Superior temporal gyrus (tissue), 1 donor: ENCODE measurements at regions not wholly inside any gene's neighbourhood (a gene's known extent, or its start where the extent isn't known, plus 50 kb on each side); places are given as distances from the start of the nearest gene placed in this dataset.
"Not testable (repeated sequence)": the region's sequence is repeated elsewhere in the genome, so short reads cannot be mapped to it uniquely, and the experiment has no call there.

ENCODE experiments used
- DNase-seq: peaks from one replicate; pipeline ENCODE4 v3.0.0-alpha.2; 2016; ENCODE audit errors: extremely low spot score

DNA sequence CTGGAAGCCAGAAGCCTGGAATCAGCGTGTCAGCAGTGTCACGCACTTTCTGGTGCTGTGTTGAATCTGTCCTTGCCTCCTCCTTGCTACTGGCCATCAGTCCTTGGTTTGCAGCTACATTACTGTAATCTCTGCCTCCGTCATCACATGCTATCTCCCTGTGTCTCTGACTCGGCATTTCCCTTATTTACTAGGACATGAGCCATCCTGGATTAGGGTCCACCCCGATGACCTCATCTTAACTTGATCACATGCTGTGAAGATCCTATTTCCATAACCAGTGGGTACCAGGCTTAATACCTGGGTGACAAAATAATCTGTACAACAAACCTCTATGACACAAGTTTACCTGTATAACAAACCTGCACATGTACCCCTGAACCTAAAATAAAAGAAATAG is 518.0 kb upstream of the KLF6 start:
- no peak for DNase-seq

DNA sequence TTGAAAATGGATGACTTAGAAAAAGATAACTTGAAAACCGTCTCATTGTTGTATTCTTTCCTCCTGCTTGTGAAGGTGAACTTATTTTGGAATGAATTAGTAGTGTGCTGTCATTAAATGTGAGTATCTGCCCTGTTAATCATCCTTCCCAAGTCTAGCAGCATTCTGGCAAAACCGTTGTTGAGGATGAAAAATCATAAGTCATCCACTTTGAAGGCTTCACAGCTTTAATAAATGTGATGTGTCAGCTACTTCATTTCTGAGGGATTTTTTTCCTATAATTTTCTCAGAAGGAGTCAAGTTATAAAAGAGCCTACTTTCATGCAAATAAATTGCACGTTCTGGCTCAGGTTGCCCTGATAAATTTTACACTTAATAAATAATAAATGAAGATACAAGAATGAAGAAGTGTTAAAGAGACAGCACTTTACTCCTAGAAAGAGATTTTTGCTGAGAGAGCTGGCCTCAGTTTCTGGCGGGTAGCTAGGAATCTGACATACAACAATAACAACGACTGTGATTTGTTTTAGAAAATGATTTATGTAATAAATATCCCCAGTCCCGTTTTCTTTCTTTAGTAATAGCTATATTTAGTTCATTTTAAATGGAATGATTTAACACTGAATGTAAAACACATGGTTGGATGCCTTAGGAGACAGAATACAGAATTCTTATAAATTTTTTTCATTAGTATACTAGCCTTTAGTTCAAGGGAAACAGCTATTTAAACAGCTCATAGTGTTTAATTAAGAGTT is 516.5 kb upstream of the KLF6 start:
- DNase-seq = no peak

DNA sequence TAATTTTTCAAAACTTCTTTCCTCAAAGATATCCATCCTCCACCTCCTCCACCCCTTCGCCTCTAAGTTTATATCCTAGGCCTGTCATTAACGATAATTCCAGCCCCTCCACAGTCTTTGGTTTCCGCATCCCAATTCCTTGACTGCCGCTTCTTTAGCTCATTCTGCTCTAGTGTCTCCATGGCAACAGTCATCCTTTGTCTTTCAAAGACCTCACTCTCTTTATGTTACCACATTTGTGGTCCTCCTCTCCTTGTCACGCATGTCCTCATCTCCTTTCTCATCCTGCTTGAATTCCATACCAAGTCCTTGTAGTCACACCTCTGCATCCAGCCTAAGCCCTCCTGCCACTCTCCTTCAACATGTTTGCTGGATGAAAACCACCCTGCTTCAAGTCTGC is 511.2 kb upstream of the KLF6 start:
- no peak for DNase-seq

DNA sequence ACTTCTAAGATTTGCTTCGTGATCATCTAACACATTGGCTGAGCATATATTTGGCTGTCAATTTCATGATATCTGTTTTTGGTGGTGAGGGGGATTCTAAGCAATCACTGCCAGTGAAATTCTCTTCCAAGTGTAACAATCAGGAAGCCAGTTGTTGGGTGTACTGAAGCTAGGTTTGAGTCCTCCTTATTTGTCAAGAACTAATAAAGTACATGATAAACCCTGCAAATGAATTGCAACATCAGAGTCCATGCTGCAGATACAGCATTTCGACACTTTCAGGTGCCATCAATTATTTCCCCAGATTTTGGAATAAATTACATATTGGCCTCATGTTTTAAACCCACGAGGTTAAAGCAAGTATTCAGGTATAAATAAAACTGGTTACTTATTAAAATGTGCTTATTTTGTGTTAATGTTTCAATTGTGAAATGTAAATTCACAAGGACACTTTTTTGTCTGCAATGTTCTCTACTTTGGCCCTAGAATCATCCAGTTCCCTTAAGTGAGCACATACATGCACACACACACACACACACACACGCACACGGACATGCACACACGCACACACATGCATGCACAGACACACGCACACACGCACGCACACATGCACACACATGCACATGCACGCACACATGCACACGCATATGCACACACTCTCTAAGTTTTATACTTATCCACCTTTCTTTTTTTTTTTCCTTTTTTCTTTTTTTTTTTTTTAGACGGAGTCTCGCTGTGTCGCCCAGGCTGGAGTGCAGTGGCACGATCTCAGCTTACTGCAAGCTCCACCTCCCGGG is 510.2 kb upstream of the KLF6 start:
- no peak for DNase-seq

DNA sequence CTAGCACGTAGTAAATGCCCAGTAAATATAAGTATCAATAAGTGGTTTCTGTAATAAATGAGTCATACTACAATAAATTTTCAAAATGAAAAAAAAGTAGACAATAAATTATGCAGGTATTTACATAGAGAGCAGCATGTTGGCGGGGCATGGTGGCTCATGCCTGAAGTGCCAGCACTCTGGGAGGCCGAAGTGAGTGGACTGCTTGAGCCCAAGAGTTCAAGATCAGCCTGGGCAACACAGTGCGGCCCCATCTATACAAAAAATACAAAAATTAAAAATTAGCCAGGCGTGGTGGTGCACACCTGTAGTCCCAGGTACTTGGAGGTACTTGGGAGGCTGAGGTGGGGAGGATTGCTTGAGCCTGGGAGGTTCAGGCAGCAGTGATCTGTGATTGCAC is 509.3 kb upstream of the KLF6 start:
- no peak for DNase-seq

DNA sequence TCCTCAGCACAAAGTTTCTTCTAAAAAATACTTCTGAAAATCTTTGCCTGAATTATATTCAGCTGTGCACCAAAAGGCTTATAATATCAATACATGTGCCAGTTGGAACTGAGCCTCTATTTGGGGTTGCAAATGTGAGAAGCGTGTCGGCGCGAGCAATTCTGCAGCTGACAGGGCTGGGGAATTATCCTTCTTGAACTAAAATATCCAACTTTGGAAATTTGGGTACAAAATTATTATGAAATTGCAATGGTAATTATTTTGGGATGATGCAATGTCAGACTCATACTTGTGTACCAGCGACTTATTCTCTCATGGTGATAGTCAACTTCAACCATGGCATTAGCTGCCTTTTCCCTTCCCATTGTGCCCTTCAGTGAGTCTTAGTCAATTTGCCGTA is 507.0 kb upstream of the KLF6 start:
- DNase-seq = no peak

DNA sequence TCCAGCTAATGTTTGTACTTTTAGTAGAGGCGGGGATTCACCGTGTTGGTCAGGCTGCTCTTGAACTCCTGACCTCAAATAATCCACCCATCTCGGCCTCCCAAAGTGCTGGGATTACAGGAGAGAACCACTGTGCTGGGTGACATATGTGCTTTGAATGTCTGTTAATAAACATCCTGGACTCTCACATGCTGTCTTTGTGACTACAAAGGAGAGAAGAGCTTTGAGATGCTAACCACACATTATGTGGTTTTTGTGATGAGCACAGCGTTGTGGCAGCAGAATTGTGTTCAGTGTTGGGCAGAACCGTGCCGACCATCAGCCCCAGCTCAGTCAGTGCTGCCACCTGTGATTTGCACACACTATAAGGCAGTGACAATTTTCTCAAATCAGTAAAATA is 500.1 kb upstream of the KLF6 start:
- no peak for DNase-seq

DNA sequence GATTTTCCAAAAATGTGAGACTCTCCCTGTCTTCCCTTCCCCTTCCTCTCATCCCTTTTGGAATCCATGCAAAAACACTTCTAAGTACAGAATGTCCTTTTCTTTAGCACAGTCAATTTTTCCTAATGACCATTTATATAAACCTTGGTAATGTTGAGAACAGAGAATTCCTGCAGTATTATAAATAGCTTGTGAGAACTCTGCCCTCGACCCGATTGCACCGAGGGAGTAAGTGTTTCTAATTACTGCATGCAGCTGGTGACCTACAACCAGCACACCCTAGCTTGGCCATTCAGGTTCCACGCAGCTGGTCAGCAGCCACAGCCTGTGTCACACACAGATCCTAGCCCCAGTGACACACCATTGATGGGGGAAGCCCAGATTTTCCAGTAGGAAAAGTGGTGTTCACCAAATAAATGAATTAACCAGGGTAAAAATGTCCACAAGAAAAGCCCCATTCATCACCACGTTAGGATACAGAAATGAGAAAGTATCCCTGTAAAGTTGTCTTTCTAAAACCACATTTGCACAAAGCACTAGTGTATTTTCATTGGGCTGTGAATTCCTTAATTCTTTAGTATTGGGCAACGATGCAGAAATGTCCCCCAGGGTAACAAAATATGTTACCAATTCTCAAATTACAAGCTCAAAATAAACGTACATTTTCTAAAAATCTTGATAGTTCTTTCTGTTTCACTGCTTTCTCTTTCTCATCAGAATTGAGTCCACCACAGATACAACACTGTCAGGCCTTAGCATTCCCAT is 499.0 kb upstream of the KLF6 start:
- DNase-seq = no peak

DNA sequence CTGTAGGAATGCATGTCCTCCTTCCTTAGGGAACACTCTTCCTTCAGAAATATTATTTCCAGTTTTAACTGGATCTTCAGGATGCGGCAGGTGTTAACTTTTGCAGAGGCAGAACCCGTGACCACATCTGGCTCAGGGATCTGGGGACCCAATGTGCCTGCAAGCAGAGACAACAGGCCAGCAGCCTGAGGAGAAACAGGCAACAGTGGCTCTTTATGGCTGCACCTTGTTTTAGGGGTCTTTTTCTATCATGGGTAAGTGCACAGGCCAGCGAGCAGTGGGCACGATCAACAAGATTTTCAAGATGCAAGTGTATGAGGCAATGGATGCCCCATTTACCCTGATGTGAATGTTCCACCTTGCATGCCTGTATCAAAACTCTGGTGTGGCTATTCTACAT is 497.5 kb upstream of the KLF6 start:
- DNase-seq = no peak

DNA sequence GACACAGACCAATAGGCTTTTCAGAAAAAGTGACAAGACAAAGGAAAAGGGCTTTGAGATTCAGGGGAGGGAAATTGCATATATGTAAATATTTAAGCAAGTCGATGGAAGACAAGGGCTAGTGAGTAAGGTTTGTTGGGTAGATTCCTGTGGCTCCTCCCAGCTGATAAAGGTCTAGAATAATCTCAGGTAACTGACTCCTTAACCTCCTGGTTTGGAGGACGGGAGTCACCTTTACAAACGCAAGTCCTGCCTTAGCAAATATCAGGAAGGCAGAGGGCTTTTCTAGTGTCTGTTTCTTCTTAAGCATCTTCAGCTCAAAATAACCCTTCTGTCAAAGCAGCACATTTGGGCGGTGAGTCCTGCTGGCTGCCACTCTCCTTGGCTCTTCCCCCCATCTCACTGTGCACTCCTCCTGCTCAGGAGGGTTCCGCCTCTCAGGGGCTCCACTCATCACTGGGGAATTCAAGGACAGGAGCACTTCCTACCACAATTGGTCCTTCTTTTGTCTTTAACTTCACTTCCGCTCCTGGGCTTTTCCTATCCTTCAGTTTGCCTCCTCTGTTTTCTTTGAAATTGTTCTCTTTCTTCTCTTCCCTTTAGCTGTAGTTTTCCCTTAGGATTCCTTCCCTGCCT is 496.3 kb upstream of the KLF6 start:
- no peak for DNase-seq

DNA sequence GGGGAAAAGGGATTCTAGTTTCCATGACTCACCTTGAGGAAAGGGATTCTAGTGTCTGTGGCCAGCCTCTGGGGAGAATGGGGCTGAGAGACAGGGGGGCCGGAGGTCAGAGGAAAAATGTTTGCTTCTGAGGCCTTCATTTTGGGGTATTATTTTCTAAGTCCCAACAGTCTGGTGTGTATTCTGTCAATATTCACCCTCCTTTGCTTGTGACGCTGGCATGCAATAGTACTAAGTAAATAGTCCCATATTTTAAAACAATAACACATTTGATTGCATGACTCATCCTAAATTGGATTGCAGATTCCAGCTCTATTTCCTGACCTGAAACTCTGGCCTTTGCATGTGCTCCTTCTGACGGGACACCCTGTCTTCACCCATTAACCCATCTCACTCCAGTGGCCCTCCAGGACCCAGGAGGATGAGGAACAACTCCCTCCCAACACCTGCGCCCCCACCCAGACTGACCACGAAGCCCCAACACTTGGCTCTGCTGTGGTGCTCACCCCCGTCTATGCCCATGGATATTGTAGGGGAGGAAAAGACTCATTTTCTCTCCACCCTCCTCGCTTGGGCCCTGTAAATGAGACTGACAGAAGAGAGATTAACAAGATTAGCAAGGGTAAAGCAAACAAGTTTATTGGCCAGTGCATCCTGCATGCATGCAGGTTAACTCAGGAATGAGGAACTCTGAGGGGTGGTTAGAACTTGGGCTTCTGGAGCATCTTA is 495.6 kb upstream of the KLF6 start:
- DNase-seq = no peak

DNA sequence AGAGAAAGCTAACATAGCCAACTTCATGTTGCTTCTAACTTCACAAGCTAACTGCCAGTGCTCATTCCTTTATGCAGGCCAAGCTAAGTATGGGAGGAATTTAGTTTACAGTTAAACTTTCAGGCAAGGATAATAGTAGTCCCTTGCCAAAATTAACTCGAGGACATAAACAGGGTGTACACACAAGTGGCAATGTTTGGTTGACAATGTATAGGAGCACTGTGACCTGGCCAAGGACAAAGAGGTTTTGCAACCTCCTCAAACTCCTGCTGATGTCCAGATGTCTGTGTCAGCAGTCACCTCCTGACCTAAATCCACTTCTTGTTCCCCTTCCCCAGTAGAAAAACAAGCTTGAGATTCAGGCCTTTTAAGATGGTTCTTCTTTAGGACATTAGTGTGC is 494.6 kb upstream of the KLF6 start:
- no peak for DNase-seq

DNA sequence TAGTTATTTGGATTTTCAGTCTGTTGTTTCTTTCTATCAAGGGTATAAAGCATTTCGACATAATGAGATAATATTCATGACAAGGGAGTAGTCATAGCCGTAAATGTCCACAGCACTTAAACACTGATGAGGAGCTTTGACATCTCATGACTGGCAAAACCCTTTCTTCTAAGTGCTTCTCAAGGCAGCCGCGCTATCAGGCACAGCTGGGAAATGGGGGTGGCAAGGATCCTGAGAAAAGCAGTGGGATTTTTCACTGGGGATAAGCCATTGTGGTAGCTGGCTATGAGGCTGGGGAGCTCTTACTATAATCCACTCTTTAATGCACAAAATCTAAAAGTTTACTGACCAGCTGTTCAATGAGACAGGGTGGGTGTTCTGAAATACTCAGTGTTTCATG is 493.2 kb upstream of the KLF6 start:
- DNase-seq = no peak

DNA sequence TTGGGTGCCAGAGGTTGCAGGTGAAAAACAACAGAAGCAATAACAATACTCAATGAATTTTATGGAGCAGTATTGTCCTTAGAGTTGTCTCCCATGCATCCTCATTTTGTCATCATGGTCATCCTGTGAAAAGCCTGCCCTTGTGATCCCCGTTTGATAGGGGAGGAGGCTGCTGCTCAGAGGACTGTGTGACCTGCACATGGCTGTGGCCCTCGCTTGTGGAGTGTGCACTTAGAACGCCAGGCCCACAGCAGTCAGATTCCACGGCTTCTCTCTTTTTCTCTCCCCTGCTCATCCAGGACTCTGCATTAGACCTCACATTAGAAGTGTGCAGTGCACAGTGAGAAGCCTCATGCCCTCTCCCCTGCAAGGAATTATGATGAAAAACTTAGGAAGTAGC is 491.1 kb upstream of the KLF6 start:
- DNase-seq = no peak

DNA sequence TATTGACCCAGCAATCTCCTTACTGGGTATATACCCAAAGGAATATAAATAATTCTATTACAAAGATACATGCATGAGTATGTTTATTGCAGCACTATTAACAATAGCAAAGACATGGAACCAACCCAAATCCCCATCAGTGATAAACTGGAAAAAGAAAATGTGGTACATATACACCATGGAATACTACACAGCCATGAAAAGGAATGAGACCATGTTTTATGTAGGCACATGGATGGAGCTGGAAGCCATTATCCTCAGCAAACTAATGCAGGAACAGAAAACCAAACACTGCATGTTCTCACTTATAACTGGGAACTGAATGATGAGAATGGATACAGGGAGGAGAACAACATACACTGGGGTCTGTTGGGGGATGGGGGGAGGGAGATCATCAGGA is 489.7 kb upstream of the KLF6 start:
- not testable (repeated sequence) for DNase-seq

DNA sequence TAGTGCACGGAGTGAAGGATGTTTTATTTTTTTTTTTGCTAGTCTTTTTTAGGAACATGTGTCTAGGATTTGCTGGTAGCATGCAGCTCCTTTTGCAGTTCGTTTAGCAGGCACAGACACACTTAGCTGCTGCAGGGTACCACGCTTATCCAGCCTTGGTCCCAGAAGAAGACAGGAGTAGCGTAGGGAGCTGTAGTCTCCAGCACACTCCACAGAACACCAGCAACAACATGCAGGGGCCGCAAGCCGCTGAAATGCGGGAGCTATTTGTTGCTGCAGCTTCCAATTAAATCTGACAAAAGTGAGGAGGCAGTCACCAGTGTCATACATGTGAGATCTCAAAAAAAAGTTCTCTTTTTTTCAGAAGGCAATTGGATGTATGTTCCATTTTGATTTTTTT is 486.2 kb upstream of the KLF6 start:
- no peak for DNase-seq

DNA sequence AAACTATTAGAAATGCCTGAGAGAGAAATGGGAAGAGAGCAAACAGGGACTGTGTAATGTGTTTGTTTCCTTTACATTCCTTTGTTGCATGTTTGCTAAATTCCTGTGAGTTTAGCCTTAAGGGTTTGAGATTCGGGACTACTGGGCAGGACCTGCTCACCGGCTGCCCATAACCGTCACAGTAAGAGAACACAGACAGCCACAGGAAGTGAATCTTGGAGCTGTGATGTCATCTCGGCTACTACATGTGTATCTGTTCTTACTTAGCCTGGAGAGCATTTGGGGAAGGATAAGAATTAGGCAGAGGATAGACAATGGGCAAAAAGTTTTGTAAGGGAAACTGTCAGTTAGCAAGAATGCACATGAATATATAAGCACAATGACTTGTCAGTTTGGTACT is 485.1 kb upstream of the KLF6 start:
- DNase-seq = no peak

DNA sequence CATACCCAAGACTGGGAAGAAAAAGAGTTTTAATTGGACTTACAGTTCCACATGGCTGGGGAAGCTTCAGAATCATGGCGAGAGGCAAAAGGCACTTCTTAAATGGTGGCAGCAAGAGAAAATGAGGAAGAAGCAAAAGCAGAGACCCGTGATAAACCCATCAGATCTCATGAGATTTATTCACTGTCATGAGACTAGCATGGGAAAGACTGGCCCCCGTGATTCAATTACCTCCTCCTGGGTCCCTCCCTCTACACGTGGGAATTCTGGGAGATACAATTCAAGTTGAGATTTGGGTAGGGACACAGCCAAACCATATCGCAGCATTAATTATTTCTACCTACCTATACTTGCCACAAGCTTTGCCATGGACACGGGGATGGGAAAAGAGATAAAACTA is 483.5 kb upstream of the KLF6 start:
- not testable (repeated sequence) for DNase-seq

DNA sequence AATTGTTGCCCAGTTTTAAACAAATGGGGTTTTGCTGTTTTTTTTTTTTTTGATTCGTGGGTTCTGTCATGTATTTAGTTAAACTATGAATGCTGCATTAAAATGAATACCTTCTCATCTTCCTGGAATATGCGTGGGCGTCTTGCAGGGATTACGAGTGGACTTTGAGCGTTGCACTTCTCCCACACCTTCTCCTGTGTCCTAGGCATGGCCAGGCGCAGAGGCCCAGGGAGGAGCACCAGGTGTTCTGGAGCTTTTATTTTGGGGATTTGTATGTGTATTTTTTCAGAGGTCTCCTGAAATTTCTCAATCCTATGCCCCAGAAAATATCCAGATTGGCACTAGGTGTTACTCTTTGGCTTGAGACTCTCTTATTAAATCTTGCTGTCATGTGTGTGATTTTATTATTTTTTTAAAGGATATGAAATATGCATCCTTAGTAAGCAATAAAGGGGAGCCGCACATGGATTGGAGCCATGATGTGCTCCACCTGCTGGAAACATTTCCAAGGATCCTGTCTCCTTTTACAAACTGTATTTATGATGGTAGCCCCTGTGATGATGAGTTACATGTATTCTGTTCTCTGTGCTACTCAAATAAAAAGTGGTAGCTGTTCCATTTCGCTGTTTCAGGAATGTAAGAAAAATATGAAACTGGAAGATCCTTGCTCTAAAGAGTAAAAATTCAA is 482.2 kb upstream of the KLF6 start:
- DNase-seq = no peak

DNA sequence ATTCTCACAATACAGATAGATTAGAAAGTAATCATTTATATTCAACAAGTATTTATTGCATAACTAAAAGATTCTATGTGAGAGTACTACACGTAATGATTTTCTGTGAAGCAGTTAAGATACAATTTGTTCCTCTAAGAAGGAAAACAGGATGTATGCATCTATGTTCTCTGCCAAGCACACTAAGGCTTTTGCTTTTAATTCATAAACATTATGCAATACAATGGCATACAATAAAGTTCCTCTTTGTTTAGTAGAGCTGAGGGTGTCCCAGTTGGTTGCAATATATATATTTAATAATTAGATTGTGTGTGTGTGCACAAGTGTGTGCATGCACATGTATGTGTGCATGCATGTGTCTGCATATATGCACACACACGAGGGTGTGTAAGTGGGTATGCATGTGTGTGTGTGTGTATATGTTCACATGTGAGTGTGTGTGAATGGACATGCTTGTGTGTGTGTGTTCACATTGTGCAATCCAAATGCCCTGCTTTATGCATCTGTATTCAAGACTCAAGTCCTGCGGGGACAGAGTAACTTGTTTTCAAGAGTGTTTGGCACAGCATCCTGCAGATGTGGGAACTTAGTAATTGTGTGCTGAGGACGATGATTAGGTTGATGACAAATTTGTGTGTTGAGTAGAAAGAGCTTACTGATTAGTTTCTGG is 481.5 kb upstream of the KLF6 start:
- peak; percentile 15 for DNase-seq
